ENCODE measurements at regions not wholly inside any gene's neighbourhood (a gene's known extent, or its start where the extent isn't known, plus 50 kb on each side); places are given as distances from the start of the nearest gene placed in this dataset.

GRCh38 chr10:84626397-84627087 lies 298.2 kb downstream of the CCSER2 start:
- Histone ChIP-seq H2AFZ (ENCODE audit: low read length) (no peak overlapping the region), H3K27me3 (ENCODE audit: insufficient read depth, low read length) (no peaks in the 10 kb centered on the region), H3K9ac (ENCODE audit: extremely low read depth, insufficient read length, low read length) (no peak overlapping the region), H3K4me1 (ENCODE audit: insufficient read depth, low read length) (no peaks in the 10 kb centered on the region), H3K4me2 (ENCODE audit: insufficient read depth, insufficient read length, low read length) (no peak overlapping the region), H4K20me1 (ENCODE audit: control insufficient read depth, insufficient read depth, insufficient read length) (no peaks in the 10 kb centered on the region), H4K5ac (ENCODE audit: insufficient read length, low read depth, low read length) (no peak overlapping the region), H2BK12ac (ENCODE audit: insufficient read length, low read depth, low read length) (no peak overlapping the region), H3K14ac (ENCODE audit: insufficient read depth, low read length) (no peak overlapping the region), H3K23me2 (ENCODE audit: insufficient read length, low read depth, low read length, poor library complexity, severe bottlenecking) (no peaks in the 10 kb centered on the region), H2AK5ac (ENCODE audit: insufficient read length, low read length) (no peak overlapping the region), H2BK5ac (ENCODE audit: insufficient read length, low read length) (no peak overlapping the region), H3K23ac (ENCODE audit: insufficient read length, low read depth, low read length) (no peak overlapping the region), H4K8ac (replicated peaks; ENCODE audit: insufficient read length, low read depth, low read length) (no peak overlapping the region), H3K9me3 (ENCODE audit: control insufficient read depth, low read depth, low read length) (no peaks in the 10 kb centered on the region), H3K56ac (ENCODE audit: insufficient read length, low read depth, low read length) (no peak overlapping the region), H3T11ph (ENCODE audit: low read length) (no peak overlapping the region), H3K79me2 (ENCODE audit: insufficient read depth, low read length) (no peaks in the 10 kb centered on the region), H3K27ac (ENCODE audit: insufficient read length, low read depth, low read length) (no peak overlapping the region), H2BK20ac (ENCODE audit: low read depth, low read length, poor library complexity, severe bottlenecking) (no peak overlapping the region), H3K4ac (ENCODE audit: low read depth, low read length) (no peak overlapping the region), H2BK15ac (ENCODE audit: low read depth, low read length) (no peak overlapping the region), H3K18ac (ENCODE audit: insufficient read length, low read depth, low read length) (no peak overlapping the region), H4K91ac (ENCODE audit: insufficient read length, low read depth, low read length) (no peak overlapping the region), H3K79me1 (ENCODE audit: insufficient read depth, low read depth, low read length, poor library complexity, severe bottlenecking) (no peaks in the 10 kb centered on the region), H2BK120ac (ENCODE audit: low read depth, low read length, poor library complexity, severe bottlenecking) (no peak overlapping the region)
- no peaks in the 10 kb centered on the region for H3K9me3 Mint-ChIP-seq
- WGBS (ENCODE audit: extremely low coverage, insufficient read length, low lambda C conversion rate), result no CpG with 5 or more reads among the region's 6 CpGs
- DNase-seq, result no peak
- no peak for TF ChIP-seq CTCF (conservative IDR thresholded peaks at IDR 0.05)
- H3K27me3 Mint-ChIP-seq (ENCODE audit: low read depth), result no peaks in the 10 kb centered on the region; the same call in 1 of the 2 replicates
- peaks cover 0 to 4% (median 0%) of the 10 kb centered on the region in 3 experiments; a peak in 3 of 7 replicates for H3K36me3 Mint-ChIP-seq (ENCODE audit: insufficient read depth in 1 of 3, low read depth in 3 of 3)
- peaks cover 6 to 7% of the 10 kb centered on the region in 2 experiments; a peak in 3 of 4 replicates for H3K4me1 Mint-ChIP-seq
- no peak overlapping the region for H3K4me3 Mint-ChIP-seq
- no peak overlapping the region for H3K27ac Mint-ChIP-seq

Measured in H9 (cell line).